Naive thymus-derived CD4-positive, alpha-beta T cell (primary cell): ENCODE measurements at regions not wholly inside any gene's neighbourhood (a gene's known extent, or its start where the extent isn't known, plus 50 kb on each side); places are given as distances from the start of the nearest gene placed in this dataset.

Source experiments
- ATAC-seq: fragments of 150-1000 bp; cut with Tn5 transposase; 2 replicates; pipeline ENCODE4 v1.10.0; 2021; ENCODE audit warnings: mild to moderate bottlenecking, moderate library complexity
- CTCF ChIA-PET: fragments of 350-600 bp; sonication (Branson Sonifier 250); formaldehyde crosslinking; loops from one replicate; lab custom pipeline; 2021; ENCODE audit warnings: antibody characterized with exemption; lab: Charles Lee
- POLR2A ChIA-PET: fragments of 350-600 bp; sonication (Branson Sonifier 250); formaldehyde crosslinking; loops from one replicate; lab custom pipeline; 2021; ENCODE audit warnings: antibody characterized with exemption, inconsistent platforms; lab: Charles Lee
- DNase-seq, 9 donors: peaks; one replicate each; pipeline versions ENCODE4 v3.0.0 to v3.0.0-alpha.2; 2020 to 2022; ENCODE audit warnings: mixed read lengths in 1 of 9
- H3K27ac ChIP-seq: one replicate; pipeline ENCODE4 v1.7.0; 2013; ENCODE audit warnings: mild to moderate bottlenecking, low read depth, low read length, moderate library complexity
- H3K27me3 ChIP-seq, 2 donors: one replicate each; pipeline ENCODE4 v1.7.0; 2013; ENCODE audit warnings: low read length in 2 of 2, mild to moderate bottlenecking in 2 of 2, moderate library complexity in 2 of 2; ENCODE audit not compliant: control insufficient read depth in 2 of 2, insufficient read depth in 2 of 2
- H3K36me3 ChIP-seq, 3 experiments: 1 replicate in 2 of 3; 2 replicates in 1 of 3; pipeline ENCODE4 v1.7.0; 2013; ENCODE audit warnings: low read length in 3 of 3, mild to moderate bottlenecking in 3 of 3, moderate library complexity in 1 of 3; ENCODE audit not compliant: insufficient read depth in 3 of 3, control insufficient read depth in 2 of 3
- H3K4me1 ChIP-seq, 2 donors: one replicate each; pipeline ENCODE4 v1.7.0; 2013; ENCODE audit warnings: low read length in 2 of 2, mild to moderate bottlenecking in 2 of 2, moderate library complexity in 1 of 2; ENCODE audit not compliant: control insufficient read depth in 2 of 2, insufficient read depth in 2 of 2
- H3K4me3 ChIP-seq: 2 replicates; pipeline ENCODE4 v1.7.0; 2013; ENCODE audit warnings: mild to moderate bottlenecking, low read length
- H3K9me3 ChIP-seq, 3 experiments: 1 replicate in 2 of 3; 2 replicates in 1 of 3; pipeline ENCODE4 v1.7.0; 2013; ENCODE audit warnings: low read length in 3 of 3; ENCODE audit not compliant: control insufficient read depth in 2 of 3
- H3K27ac Mint-ChIP-seq, 9 donors: one replicate each; pipeline ENCODE4 v1.8.0; 2020 to 2022; ENCODE audit warnings: mixed read lengths in 9 of 9, mild to moderate bottlenecking in 8 of 9, moderate library complexity in 5 of 9, inconsistent platforms in 2 of 9
- H3K27me3 Mint-ChIP-seq, 5 donors: one replicate each; pipeline ENCODE4 v1.8.0; 2021 to 2022; ENCODE audit warnings: mixed read lengths in 5 of 5, mild to moderate bottlenecking in 1 of 5
- H3K36me3 Mint-ChIP-seq, 5 donors: one replicate each; pipeline ENCODE4 v1.8.0; 2020 to 2022; ENCODE audit warnings: mixed read lengths in 5 of 5, mild to moderate bottlenecking in 3 of 5, inconsistent platforms in 1 of 5
- H3K4me1 Mint-ChIP-seq, 7 donors: one replicate each; pipeline ENCODE4 v1.8.0; 2020 to 2022; ENCODE audit warnings: mixed read lengths in 7 of 7, mild to moderate bottlenecking in 3 of 7, inconsistent platforms in 1 of 7
- H3K4me3 Mint-ChIP-seq, 10 donors: one replicate each; pipeline ENCODE4 v1.8.0; 2020 to 2022; ENCODE audit warnings: mild to moderate bottlenecking in 10 of 10, mixed read lengths in 10 of 10, moderate library complexity in 6 of 10, inconsistent platforms in 2 of 10
- H3K9me3 Mint-ChIP-seq, 11 donors: one replicate each; pipeline ENCODE4 v1.8.0; 2020 to 2022; ENCODE audit warnings: mixed read lengths in 11 of 11, mild to moderate bottlenecking in 4 of 11, inconsistent platforms in 1 of 11, moderate library complexity in 1 of 11
- intact Hi-C, 2 donors: fragments of 100-400 bp; cut with micrococcal nuclease; formaldehyde crosslinking; loops; one replicate each; pipeline ENCODE4 v1.15.1; 2023

- Histone ChIP-seq H3K36me3 (no peaks in the 10 kb centered on the region), H3K27me3 (no peaks in the 10 kb centered on the region), H3K9me3 (no peaks in the 10 kb centered on the region), H3K4me3 (no peak overlapping the region), H3K4me1 (no peaks in the 10 kb centered on the region), H3K27ac (no peak overlapping the region)
- intact Hi-C loops, result no loop called here
- no peak overlapping the region for H3K27ac Mint-ChIP-seq
- no peaks in the 10 kb centered on the region for H3K36me3 Mint-ChIP-seq
- ChIA-PET POLR2A (no interaction called here), CTCF (no interaction called here)
- H3K9me3 Mint-ChIP-seq, result peaks cover 0 to 28% (median 4%) of the 10 kb centered on the region in 11 donors
- ATAC-seq (no peak), DNase-seq (no peak)
- no peak overlapping the region for H3K4me3 Mint-ChIP-seq
- no peaks in the 10 kb centered on the region for H3K27me3 Mint-ChIP-seq
- no peaks in the 10 kb centered on the region for H3K4me1 Mint-ChIP-seq
Observed at GRCh38 chr4:33090910-33091309, 2370.7 kb downstream of the PCDH7 start.

DNA sequence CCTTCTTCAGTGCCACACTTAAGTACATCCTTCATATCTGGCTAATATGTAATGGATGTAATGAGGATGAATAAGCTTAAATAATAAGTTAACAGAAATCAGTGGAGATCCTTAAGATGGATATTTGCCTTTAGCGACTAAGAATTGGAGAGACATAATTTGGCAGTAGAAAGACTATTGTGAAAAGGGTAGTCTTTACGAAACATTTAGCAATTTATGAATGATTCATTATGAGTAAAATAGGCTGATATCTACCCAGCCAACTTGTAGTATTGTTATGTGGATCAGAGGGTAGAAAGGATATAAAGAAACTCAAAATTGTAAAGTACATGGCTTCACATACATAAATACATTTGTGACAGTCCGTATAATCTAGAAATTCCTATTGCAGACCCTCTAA is 2371.8 kb downstream of the PCDH7 start:
- ChIA-PET CTCF (no interaction called here), POLR2A (no interaction called here)
- Histone ChIP-seq H3K27ac (no peak overlapping the region), H3K4me1 (no peaks in the 10 kb centered on the region), H3K27me3 (no peaks in the 10 kb centered on the region), H3K36me3 (no peaks in the 10 kb centered on the region), H3K9me3 (no peaks in the 10 kb centered on the region), H3K4me3 (no peak overlapping the region)
- Mint-ChIP-seq H3K27me3 (no peaks in the 10 kb centered on the region), H3K9me3 (peaks cover 0 to 25% (median 6%) of the 10 kb centered on the region in 11 donors), H3K36me3 (no peaks in the 10 kb centered on the region), H3K4me1 (no peaks in the 10 kb centered on the region), H3K27ac (no peak overlapping the region), H3K4me3 (no peak overlapping the region)
- ATAC-seq (no peak), DNase-seq (no peak)
- intact Hi-C loops, result no loop called here

- CTCF ChIA-PET, result no interaction called here
- Histone ChIP-seq H3K9me3 (no peaks in the 10 kb centered on the region), H3K4me3 (no peak overlapping the region)
Observed at GRCh38 chr4:33104273-33104672, 2384.1 kb downstream of the PCDH7 start.

GRCh38 chr4:33107814-33108213 is 2387.6 kb downstream of the PCDH7 start:
- DNase-seq, result no peak
- H3K4me3 ChIP-seq, result no peak overlapping the region
- no peaks in the 10 kb centered on the region for H3K9me3 ChIP-seq
- H3K27ac Mint-ChIP-seq, result no peak overlapping the region
- no peak overlapping the region for H3K4me3 Mint-ChIP-seq
- H3K36me3 ChIP-seq, result no peaks in the 10 kb centered on the region
- CTCF ChIA-PET, result no interaction called here
- POLR2A ChIA-PET, result no interaction called here
- no peaks in the 10 kb centered on the region for H3K4me1 Mint-ChIP-seq
- intact Hi-C loops, result no loop called here
- no peaks in the 10 kb centered on the region for H3K4me1 ChIP-seq
- H3K27ac ChIP-seq, result no peak overlapping the region
- ATAC-seq, result no peak
- H3K27me3 Mint-ChIP-seq, result no peaks in the 10 kb centered on the region
- peaks cover 0 to 36% (median 14%) of the 10 kb centered on the region in 11 donors for H3K9me3 Mint-ChIP-seq
- H3K27me3 ChIP-seq, result no peaks in the 10 kb centered on the region
- H3K36me3 Mint-ChIP-seq, result peaks cover 0 to 8% (median 0%) of the 10 kb centered on the region in 5 donors

More at GRCh38 chr4:33104273-33104672, 2384.1 kb downstream of the PCDH7 start:
- DNase-seq (no peak), ATAC-seq (no peak)
- H3K9me3 Mint-ChIP-seq, result peaks cover 3 to 33% (median 12%) of the 10 kb centered on the region in 11 donors
- peaks cover 0 to 3% (median 0%) of the 10 kb centered on the region in 5 donors for H3K36me3 Mint-ChIP-seq
- Histone ChIP-seq H3K27me3 (no peaks in the 10 kb centered on the region), H3K27ac (no peak overlapping the region), H3K36me3 (no peaks in the 10 kb centered on the region), H3K4me1 (no peaks in the 10 kb centered on the region)
- no peak overlapping the region for H3K4me3 Mint-ChIP-seq
- H3K4me1 Mint-ChIP-seq, result no peaks in the 10 kb centered on the region
- H3K27ac Mint-ChIP-seq, result no peak overlapping the region
- no peaks in the 10 kb centered on the region for H3K27me3 Mint-ChIP-seq
- intact Hi-C loops, result no loop called here
- POLR2A ChIA-PET, result no interaction called here

DNA sequence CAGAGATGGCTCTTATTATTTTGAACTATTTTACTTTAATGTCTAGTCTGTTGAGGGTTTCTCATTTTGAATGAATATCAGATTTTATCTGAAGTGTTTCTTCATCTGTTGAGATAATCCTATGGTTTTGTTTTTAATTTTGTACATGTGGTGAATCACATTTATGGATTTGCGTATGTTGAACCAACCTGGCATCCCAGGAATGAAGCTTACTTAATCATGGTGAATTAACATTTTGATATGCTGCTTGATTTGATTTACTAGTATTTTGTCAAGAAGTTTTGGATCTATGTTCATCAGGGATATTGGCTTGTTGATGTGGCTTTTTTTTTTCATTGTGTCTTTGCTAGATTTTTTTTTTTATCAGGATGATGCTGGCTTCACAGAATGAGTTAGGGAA is 2390.9 kb downstream of the PCDH7 start:
- H3K4me1 ChIP-seq, result no peaks in the 10 kb centered on the region
- Mint-ChIP-seq H3K4me3 (no peak overlapping the region), H3K36me3 (peaks cover 0 to 9% (median 0%) of the 10 kb centered on the region in 5 donors), H3K4me1 (no peaks in the 10 kb centered on the region), H3K9me3 (peaks cover 0 to 36% (median 14%) of the 10 kb centered on the region in 11 donors), H3K27ac (no peak overlapping the region), H3K27me3 (no peaks in the 10 kb centered on the region)
- POLR2A ChIA-PET, result no interaction called here
- ATAC-seq (no peak), DNase-seq (no peak)
- no peak overlapping the region for H3K27ac ChIP-seq
- H3K27me3 ChIP-seq, result no peaks in the 10 kb centered on the region
- no peaks in the 10 kb centered on the region for H3K36me3 ChIP-seq
- intact Hi-C loops, result no loop called here
- no peak overlapping the region for H3K4me3 ChIP-seq
- H3K9me3 ChIP-seq, result no peaks in the 10 kb centered on the region
- CTCF ChIA-PET, result interaction anchor here (0.6 kb wide), 2 partner anchors 544 to 1107 kb away, joined by 3 to 6 read pairs; no protein-coding TSS in a partner anchor

GRCh38 chr4:33116871-33117270 is 2396.7 kb downstream of the PCDH7 start:
- POLR2A ChIA-PET, result no interaction called here
- no peaks in the 10 kb centered on the region for H3K27me3 Mint-ChIP-seq
- Histone ChIP-seq H3K9me3 (no peaks in the 10 kb centered on the region), H3K27me3 (no peaks in the 10 kb centered on the region), H3K4me3 (no peak overlapping the region), H3K4me1 (no peaks in the 10 kb centered on the region), H3K36me3 (no peaks in the 10 kb centered on the region), H3K27ac (no peak overlapping the region)
- CTCF ChIA-PET, result interaction anchor here (0.6 kb wide), 1 partner anchor 62 kb away, joined by 3 read pairs; no protein-coding TSS in a partner anchor
- H3K27ac Mint-ChIP-seq, result no peak overlapping the region
- H3K4me3 Mint-ChIP-seq, result no peak overlapping the region
- intact Hi-C loops, result no loop called here
- no peaks in the 10 kb centered on the region for H3K4me1 Mint-ChIP-seq
- no peak for ATAC-seq
- peaks cover 0 to 9% (median 0%) of the 10 kb centered on the region in 5 donors for H3K36me3 Mint-ChIP-seq
- H3K9me3 Mint-ChIP-seq, result peaks cover 2 to 33% (median 19%) of the 10 kb centered on the region in 11 donors
- no peak for DNase-seq

DNA sequence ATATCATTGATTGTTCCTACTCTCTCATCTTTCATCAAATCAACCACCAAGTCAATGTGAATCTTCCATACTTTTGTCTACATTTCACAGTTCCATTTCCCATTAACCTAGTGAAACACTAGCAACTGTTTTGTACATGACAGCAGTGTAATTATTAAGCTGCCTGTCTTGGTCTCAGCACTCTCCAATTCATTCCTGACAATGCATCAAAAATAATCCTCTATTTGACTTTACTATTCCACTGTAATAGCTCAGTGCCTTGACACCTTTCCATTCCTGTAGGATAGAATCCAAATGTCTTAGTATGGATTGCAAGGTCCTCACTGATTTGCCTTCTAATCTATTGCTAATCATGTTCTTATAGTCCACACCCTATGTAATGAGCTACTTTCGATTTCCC is 2405.8 kb downstream of the PCDH7 start:
- no peak overlapping the region for H3K27ac ChIP-seq
- Mint-ChIP-seq H3K4me1 (no peaks in the 10 kb centered on the region), H3K4me3 (no peak overlapping the region), H3K27ac (no peak overlapping the region), H3K36me3 (no peaks in the 10 kb centered on the region), H3K27me3 (no peaks in the 10 kb centered on the region), H3K9me3 (peaks cover 0 to 19% (median 4%) of the 10 kb centered on the region in 11 donors)
- no peaks in the 10 kb centered on the region for H3K27me3 ChIP-seq
- ATAC-seq (no peak), DNase-seq (no peak)
- no peaks in the 10 kb centered on the region for H3K36me3 ChIP-seq
- POLR2A ChIA-PET, result no interaction called here
- intact Hi-C loops, result no loop called here
- H3K4me1 ChIP-seq, result no peaks in the 10 kb centered on the region
- no peaks in the 10 kb centered on the region for H3K9me3 ChIP-seq
- CTCF ChIA-PET, result no interaction called here
- no peak overlapping the region for H3K4me3 ChIP-seq
